NCI-H446 treated with DMSO at 0.1 percent for 48 hours (cell line): ENCODE measurements at regions not wholly inside any gene's neighbourhood (a gene's known extent, or its start where the extent isn't known, plus 50 kb on each side); places are given as distances from the start of the nearest gene placed in this dataset.

Experiments
- DNase-seq: peaks from one replicate; lab custom pipeline; 2025; lab: John Stamatoyannopoulos, UW

DNA sequence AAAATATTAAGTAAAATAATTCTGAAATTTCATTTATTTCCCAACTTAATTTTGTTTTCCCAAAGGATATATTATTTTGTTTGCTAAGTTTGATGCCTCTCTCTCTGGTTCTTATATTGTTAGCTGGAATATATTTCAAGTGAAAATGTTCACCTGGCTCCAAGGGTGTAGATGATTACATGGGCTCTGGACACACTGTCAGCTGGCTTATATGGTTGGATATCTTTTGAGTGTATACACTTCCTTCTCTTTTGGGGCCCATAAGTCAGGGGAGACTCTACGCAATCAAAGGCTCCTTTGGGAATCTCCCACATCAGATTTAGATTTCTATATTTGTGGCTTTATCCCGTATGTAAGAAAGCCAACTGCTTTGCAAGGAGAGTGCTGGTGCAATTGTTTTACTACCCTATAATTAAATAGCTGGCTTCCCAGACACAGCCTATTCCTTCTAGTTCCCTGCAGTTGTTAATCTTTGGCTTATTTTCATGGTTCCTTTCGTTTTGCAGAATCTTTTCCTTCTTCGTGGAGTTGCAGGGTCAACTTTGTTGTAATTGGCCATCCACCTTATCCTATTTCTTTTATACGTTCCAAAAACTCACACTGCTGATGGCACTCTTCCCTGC lies 225.7 kb downstream of the DPH6 start:
- no peak for DNase-seq

DNA sequence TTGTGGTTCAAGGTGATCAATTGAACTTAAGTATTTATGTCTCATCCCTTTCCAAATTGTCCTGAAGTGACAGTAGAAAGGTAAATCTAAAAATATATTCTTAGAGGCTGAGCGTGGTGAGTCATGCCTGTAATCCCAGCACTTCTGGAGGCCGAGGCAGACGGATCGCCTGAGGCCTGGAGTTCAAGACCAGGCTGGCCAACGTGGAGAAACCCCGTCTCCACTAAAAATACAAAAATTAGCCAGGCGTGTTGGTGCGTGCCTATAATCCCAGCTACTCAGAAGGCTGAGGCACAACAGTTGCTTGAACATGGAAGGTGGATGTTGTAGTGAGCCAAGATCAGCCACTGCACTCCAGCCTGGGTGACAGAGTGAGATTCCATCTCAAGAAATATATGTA lies 226.6 kb downstream of the DPH6 start:
- no peak for DNase-seq

DNA sequence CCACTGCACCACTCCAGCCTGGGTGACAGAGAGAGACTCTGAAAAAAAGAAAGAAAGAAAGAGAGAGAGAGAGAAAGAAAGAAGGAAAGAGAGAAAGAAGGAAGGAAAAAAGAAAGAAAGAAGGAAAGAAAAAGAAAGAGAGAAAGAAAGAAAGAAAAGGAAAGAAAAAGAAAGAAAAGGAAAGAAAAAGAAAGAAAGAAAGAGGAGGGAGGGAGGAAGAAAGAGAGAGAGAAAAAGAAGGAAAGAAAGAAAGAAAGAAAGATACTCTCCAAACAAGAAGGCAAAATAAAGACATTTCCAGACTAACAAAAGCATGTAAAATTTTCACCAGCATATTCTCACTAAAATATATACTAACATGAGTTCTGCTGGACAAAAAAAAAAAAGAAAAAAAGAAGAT lies 228.7 kb downstream of the DPH6 start:
- no peak for DNase-seq

DNA sequence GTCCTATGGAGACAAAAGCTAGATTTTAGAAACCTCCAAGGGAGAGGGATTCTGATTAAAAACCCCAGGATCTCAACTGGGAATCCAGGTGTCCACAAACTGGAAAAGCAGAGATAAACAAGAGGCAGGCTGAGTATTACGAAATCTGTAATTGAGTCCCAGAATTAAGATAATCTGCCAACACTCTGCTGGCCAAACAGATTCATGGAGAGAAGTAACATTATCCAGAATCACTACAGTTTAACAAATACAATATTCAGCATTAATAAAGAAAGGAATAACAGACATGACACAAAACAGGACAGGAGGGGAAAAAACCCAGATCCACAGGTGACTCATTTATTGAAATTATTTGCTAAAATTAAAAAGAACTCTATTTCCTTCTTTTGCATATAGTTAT lies 227.2 kb upstream of the NANOGP8 start:
- DNase-seq: no peak

DNA sequence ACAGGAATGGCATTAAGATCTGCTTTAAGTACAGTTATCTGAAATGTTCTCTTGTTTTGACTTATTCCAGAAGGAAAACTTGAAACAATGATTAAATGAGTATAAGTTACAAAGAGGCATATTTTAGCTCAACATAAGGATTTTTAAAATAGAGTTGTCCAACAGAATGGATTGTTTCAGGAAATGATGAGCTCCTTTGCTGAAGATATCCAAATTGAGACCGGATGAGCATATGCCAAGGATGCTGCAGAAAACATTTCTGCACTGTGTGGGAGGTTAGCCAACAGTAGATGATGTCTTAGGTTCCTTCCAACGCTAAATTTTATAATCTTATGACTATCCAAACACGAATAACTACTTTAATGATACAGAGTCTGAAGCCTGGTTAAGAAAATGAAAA lies 226.5 kb upstream of the NANOGP8 start:
- DNase-seq: no peak

DNA sequence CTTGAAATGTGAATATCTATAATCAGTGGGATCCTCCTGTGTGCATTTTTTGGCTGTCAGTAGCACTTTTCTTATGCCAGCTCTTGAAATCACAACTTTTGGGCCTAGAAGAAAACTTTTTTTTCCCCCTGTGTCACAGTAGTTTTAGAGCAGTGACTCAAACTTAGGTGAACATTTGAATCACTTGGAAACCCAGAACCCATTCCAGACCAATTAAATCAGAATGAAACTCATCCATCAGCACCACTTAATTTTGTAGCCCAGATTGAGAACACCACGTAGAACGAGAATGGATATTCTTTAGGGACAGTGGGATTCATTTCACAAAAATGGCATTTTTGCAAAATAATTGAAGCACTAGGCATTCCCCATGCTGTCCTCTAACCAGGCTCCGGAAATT lies 224.8 kb upstream of the NANOGP8 start:
- no peak for DNase-seq

DNA sequence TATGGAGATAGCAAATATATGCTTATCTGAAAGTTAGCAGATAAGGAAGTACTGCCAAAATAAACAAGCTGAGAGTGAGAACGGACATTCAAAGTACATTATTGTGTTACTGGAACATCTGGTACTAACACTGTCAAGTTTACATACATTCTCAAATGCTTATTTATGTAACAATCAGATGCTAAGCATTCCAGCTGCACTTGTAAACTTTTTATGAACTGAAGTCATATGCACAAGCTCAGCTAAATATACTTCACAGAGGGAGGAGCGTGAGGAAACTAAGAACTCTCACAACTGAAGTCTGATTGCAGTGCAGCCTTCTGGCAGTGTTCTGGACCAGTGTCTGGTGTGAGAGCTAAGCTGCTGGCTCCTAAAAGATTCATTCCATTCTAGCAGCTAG lies 223.7 kb upstream of the NANOGP8 start:
- DNase-seq: no peak

DNA sequence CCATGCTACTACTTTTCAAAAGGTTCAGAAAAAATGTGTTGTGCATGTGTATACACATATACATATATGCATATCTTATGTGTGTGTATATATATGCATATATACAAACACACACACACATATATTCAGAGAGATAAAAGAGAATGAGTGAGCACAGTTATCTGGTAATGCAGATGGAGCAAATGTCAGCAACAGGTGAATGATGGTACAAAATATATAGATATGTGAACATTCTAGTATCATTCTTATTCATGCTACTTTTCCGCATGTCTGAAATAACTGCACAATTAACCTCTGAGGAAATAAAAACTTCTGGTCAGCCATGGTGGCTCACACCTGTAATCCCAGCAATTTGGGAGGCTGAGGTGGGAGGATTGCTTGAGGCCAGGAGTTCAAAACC lies 222.6 kb upstream of the NANOGP8 start:
- DNase-seq: no peak

DNA sequence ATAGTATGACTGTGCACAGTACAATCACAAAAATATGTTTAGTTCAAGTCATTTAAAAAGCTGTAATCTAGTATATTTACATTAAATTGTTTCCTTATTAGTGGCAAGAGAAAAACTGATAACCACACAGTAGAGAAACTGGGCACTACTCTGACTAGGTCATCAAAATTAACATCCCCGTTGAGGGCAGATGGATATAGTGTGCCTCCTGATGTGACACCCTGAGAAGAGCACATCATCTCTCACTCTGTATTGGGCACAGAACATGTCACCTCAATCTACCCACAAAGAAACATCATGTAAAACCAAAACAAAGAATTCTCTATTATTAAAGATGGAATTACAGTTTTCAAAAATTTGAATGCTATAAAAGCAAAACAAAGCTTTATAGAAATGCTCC lies 221.9 kb upstream of the NANOGP8 start:
- no peak for DNase-seq

DNA sequence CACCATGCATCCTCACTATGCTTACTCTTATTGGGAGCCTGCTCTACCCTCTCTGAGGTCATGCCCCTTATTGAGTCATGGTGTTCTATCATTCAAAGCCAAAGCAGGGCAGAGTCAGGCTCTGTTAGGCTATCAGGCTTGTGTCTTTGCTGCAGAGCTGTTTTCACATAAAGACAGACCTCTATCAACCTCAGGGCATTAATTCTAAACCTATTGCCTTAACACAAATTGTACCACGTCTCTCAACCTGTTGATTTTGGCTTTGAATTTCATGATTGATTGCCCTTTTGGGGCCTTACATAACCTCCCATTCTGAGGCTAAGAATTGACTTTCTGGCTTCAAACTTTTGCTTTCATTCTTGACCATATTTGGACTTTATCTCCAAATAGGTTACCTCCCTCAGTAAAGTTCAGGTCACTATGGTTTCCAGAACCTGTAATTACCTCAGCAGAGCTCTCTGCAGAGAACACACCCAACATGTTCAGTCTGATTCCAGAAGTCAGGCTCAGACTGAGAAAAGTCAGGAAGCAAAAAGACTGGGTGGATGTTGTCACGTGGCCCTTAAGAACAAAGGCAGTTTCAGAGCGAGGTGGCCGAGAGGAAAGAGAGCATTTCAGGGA lies 221.4 kb upstream of the NANOGP8 start:
- no peak for DNase-seq

DNA sequence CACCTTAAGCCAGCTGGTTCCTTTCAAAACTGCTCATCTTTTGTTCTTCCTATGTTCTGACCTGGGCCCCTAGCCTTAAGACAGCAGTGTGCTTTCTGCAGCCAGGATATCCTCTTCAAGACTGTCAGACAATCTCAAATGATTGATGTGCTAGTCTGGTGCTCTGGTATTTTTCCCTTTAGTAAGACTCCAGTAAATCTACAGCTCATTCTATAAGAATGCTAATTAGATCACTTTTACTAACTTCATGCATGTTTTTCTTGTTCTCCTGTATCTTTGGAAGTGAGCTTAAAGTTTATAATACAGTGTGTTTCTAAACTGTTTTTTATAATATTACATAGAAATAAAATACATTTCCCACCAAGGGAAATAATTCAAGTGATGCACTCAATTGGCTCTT lies 220.9 kb upstream of the NANOGP8 start:
- DNase-seq: no peak

DNA sequence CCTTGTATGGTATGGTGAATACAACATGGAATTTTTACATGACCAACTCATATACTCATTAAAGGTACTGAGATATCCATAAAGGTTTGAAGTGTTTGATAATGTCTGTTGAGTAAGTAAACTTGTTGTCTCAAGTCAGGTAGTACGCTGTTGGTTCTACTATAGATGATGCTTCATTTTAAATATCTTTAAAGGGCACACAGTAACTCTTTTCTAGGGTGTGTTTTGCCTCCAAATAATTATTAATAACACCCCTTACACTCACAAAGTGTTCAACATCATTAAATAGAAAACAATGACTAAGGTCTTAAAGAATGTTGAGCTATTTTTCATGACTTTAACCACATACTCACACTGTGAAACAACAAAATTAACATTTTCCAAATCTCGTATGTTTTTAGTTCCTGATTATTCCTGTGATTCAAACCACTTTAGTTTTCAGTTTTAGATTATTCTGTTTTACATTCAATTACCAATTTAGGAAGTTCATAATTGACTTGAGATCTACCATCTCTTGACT lies 220.0 kb upstream of the NANOGP8 start:
- no peak for DNase-seq

DNA sequence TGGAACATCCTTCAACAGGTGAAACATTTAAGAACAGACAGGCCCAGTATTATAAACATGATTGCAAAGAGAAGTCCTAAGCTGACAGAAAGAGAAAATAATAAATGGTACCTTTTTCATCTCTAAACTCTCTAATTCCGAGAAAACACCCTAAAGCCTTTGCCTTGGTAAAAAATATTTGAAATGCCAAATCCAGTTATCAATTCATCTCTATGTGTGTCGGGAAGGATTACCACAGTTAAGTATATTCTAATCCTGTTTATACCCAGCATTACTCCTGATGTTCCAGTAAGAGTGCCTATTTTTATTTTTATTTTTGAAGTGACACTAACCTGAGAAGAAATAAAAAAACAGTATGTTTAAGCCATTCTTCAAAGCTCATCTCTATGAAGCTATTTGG lies 219.3 kb upstream of the NANOGP8 start:
- DNase-seq: no peak

DNA sequence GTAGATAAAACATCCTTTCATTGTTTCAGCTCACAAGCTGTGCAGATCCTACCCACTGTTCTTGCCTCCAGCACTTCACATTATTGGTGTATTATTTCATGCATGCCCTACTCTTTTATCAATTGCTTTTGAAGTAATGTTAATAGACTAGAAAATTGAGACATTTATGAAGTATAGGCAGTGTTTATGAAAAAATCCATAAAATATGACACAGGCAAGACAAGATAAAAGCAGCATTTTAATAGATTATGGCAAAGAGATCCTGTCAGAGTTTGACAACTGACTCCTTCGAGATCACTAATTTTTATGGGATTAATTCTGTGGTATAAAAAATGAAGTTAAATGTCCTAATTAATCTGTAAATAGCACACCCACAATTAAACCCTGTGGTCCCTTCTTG lies 217.2 kb upstream of the NANOGP8 start:
- DNase-seq: no peak

DNA sequence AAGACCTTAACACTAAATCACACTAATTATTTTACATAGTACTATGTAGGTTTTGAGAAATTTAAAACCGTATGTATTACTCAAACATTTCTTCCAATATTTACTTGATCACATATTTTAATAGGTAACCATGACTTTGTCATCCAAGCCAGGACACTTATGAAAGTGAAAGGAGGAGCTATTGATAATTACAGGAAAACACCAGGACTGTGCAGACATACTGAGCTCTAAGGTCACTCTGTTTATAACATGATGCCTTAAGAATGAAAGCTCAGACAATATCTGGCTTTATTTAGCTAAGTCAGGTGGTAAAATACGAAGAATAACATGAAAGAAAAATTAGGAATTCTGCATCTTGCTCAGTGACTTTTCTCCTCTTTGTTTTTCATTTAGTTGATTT lies 216.0 kb upstream of the NANOGP8 start:
- DNase-seq: no peak

DNA sequence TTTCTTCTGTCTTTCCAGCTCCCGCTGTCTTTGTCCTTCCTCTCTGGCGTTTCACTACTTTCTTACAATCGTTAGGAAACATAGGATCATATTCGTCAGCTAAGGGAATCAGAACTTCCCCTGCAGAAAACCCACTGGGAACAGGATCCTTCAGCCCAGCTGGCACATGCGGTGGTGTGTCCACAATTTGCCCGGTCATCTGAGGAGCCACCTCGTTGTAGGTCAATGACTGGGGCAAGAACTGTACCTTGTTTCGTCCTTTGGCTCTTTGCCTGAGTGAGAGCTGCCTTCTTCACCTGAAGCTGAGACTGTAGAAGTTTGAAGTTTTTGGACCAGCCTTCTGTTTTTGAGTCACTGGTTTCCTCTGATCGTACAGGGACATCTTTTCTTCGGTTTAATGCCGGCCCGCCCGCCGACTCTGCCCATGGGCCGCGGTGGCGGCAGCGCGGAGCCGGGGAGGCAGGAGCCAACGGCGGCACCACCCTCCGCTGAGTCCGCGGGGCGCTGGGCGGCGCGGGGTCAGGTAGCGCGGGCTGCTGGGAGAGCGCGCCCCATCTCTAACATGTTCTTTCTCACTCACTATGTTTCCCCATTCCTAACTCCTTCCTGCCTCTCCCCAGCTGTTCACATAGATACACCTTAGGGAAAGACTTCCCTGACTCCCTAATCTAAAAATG lies 214.1 kb upstream of the NANOGP8 start:
- no peak for DNase-seq

DNA sequence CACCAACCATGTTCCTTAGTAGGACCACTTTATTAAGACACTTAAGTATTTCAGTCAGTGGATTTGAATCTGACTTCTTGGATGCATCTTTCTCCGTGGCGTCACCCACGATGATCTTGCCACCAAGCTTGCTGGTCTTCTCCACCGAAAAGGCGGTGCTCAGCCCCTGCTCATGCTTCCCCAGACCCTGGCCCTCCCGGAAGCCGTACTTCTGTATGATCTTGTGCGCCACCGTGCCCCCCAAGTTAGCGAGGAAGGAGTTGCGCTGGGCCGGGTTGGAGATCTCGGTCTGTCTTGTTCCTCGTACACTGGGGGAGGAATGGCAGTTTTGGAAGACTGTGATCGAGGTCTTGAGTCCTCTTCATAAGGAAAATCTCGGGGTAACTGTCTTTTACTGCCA lies 213.4 kb upstream of the NANOGP8 start:
- no peak for DNase-seq

DNA sequence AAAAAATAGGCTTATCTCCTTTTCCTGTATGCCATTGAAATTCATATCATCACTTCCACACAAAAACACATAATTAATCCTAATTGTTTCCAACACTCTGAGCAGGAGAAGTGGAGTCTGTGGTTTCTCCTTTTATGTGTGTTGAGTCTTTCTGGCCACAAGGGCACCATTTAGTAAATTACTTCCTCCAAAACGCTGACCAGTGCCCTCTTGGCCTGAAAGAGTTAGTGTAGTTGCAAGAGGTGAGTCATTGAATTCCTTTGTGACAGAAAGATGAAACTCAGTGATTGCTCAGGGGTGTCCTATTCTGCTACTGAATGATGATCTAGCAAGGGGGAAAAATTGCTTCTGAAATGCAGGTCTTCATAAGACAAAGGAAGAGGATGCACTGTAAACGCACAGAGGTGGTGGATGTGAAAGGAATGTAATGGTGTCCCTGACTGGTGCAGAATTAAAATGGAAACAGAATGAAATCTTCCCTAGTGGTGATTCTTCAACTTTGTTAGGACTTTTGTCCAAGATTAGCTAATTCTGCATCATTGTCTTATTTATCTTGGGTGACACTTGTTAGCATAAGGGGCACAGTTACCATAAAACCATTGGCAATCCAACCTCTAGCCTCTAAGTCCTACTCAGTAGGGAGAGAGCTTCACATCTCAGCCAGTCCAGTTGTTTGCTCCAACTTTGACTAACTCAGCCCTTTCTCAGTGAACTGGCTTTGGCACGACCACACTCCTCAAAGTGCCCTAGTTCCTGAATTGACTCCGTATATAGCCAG lies 208.4 kb upstream of the NANOGP8 start:
- no peak for DNase-seq

DNA sequence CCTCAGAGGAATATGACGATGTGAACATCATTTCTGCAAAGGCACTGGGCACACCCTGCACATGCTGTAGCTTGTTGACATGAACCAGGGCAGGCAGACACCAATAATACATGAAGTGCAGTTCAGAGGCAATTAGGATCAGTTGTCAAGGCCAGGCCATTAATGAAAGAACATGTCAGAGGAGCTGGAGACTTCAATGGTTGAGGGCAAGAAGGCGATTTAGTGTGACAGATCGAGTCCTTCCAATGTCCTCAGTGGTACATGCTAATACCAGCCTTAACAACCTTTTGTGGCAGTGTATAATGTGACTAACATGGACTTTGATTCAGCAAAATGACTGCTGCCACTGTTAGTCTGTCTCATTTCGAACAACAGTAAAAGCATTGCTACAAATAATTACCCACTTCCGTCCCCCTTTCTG lies 205.2 kb upstream of the NANOGP8 start:
- DNase-seq: no peak

DNA sequence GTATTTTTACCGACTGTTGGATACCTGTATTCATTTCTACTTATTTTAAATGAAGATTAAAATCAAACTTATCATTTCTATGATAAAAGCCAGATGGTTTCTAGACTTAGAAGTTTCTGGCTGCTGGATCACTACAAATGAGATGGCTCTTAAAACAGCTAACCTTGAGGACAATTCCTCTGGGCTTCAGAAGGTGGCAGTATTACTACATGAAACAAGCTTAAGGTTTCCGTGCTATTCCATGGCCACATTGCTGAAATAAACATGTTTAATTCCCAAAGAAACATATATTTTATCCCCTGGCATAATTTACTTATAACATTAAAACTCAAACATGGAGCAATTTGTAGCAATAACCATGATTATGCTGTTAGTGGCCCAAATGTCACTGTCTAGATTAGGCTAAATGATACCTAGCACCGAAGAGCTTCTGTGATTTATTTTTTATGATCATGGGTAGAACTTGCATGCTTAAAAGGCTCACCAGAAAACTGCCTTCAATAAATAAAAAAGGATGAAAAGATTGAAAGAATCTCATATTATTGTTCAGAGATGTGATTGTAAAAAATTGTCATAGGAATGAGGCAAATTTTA lies 204.0 kb upstream of the NANOGP8 start:
- DNase-seq: peak; percentile 2

DNA sequence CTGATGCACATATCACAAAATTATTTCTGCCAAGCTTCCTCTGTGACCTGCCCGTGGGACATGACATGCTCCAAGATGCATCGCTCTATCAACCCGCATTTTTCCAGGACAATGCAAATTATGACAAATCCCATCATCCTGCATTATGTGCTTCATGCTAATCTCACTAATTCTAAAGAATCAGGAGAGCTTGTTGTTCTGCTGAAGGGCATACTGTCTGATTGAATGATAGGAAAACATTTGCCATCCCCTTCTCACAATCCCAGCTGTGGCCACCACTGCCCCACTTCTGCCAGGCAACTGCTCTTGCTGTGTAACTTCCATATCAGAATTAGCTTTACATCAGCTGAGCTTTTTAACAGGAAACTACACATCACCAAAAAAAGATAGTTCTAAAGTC lies 203.5 kb upstream of the NANOGP8 start:
- DNase-seq: no peak

DNA sequence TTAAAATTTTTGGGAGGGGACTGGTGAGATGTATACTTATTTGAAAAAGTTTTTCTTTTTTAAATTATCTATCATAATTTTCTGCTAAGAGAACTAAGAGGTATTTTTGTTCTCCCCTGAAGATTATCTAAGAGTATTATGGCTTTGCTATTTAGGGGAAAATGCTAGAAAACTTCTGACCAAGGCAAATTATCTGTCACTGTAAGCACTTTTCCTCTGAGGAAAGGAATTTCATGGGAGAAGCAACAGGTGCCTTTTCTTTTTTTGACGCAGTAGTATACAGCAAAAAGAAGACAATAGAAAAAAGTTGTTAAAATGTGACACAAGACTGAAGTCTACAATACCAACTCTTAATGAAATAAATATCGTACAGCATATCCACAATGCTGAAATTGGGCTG lies 201.6 kb upstream of the NANOGP8 start:
- DNase-seq: no peak
